HG03175 (cell line): ENCODE measurements at regions not wholly inside any gene's neighbourhood (a gene's known extent, or its start where the extent isn't known, plus 50 kb on each side); places are given as distances from the start of the nearest gene placed in this dataset.

ENCODE experiments used
- ATAC-seq: cut with Tn5 transposase; IDR thresholded peaks from one replicate; pipeline ENCODE4 v1.9.1; 2021; ENCODE audit warnings: mild to moderate bottlenecking, moderate library complexity; ENCODE audit not compliant: unreplicated experiment

DNA sequence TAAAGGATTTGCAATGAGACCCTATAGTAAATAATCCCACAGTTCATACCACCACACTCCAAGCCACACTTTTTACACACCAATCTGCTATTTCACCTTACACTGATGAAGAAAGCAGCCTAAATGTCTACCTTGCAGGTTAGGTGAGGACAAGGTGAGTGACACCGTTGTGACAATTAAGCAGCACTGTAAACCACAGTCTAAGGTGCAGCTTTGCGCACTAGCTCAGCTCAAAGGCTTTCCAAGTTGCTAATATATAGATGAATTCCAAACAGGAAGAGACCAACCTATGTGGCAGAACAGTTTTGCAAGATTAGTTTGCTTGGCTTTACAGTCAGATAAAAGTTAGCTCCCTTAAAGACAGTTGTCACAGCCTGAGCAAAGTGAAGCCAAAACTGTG, 429.5 kb upstream of the MARCKS start:
- ATAC-seq = no peak

DNA sequence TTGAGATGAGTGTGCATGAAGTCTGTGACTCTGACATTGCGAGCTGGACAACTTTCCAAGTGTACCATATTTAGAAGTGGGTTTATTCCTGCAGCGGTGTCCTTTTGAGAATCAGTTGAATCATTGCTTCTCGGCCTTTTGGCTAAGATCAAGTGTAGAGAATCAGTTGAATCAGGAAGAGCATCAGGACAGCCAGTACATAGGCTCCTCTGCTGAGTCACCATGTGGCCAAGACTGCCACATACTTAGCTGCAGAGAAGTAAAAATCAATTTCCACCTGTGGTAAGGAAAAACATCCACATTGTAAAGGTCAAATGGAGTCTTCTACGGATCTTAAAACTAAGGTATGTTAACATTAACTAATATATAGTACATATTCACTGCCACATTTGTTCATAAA, 428.4 kb upstream of the MARCKS start:
- ATAC-seq = no peak

DNA sequence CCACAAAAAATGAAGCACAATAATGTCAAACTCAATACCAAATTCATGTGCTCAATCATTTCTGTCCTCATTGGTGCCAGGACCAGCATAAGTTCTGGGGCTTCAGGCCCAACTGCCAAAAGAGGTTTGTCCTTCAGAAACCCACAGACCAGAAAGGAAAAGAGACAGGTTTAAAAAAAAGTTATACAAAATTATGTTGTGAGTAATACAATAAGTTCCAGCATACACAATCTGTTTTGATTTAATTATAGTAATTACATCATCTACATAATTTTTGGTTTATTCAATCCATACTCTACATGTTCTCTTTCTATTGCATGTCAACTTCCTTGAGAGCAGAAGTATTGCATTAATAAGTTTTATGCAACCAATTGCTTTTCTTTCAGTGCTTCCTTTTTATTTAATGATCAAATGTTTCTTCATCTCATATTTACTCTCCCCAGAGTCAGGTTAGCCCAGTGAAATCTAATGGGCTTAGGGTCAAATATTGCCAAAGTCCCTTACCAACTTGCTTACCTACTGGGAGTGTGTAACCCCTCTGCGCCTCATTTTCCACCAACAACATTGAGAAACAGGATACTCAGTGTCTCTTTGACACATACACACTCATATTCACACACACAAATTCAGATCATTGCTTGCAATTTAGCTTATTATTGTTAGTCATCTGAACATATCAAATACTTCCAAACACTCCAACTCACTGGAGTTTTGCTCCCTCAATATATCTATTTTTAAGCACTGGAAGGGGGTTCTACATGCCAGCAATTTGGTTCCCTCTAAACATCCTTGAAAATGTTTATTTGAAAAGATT, 424.4 kb upstream of the MARCKS start:
- no peak for ATAC-seq

DNA sequence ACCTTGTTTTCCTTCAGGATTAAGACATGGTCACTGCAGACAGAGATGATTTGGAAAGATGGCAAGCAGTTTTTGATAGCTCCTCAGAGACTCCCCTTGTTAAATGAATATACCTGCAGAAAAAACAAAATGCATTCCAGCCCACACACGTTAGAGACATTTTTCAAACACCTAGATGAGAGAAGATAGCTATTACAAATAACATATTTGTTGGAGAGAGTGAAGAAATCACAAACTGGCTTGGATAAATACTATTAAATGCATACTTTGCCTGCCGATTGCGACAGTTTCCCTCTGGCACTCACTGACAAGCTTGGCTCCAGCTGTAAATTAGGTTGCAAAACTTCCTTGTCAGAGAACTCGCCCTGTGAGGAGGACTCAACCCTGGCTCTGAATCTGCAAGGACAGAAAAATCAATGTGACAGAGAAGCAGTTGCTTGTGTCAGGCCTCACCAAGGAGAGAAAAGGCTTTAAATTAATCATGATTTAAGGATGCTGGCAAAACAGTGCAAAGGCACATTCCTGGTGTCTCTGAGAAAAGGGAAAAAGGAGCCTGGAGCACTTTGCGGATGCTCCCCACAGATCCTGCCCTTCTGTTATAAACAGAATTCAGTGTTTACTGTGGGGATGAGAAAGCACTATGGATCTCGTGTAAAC, 423.7 kb upstream of the MARCKS start:
- ATAC-seq = no peak

- ATAC-seq = no peak
Measured at GRCh38 chr6:113434641-113435040, 422.5 kb upstream of the MARCKS start.

GRCh38 chr6:113437566-113437965, 419.6 kb upstream of the MARCKS start:
- no peak for ATAC-seq

DNA sequence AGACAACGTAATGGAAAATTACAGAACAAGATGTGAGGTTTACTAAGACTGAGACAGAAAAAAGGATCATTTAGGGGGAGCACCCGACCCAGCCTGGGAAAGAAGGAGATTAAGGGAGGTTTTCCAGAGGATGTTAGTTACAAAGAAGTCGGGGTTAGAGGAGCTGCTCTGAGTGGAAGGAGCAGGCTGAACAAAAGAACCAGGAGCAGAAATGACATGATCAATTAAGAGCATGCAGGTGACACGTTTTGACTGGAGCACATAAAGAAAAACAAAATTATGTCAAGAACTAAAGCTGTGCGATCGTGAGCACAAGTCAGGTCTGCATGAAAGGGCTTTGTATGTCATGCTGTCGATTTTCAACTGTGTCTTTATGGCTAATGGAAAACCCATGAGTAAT, 417.3 kb upstream of the MARCKS start:
- no peak for ATAC-seq

- ATAC-seq = no peak
Measured at GRCh38 chr6:113442040-113442439, 415.1 kb upstream of the MARCKS start.

DNA sequence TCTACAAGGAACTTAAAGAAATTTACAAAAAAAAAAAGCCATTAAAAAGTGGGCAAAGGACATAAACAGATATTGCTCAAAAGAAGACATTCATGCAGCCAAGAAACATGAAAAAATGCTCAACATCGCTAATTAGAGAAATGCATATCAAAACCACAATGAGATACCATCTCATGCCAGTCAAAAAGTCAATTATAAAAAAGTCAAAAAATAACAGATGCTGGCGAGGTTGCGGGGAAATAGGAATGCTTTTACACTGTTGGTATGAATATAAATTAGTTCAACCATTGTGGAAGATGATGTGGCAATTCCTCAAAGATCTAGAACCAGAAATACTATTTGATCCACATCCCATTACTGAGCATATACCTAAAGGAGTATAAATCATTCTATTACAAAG, 411.9 kb upstream of the MARCKS start:
- no peak for ATAC-seq

- ATAC-seq = no peak
Measured at GRCh38 chr6:113447088-113447831, 409.9 kb upstream of the MARCKS start.

DNA sequence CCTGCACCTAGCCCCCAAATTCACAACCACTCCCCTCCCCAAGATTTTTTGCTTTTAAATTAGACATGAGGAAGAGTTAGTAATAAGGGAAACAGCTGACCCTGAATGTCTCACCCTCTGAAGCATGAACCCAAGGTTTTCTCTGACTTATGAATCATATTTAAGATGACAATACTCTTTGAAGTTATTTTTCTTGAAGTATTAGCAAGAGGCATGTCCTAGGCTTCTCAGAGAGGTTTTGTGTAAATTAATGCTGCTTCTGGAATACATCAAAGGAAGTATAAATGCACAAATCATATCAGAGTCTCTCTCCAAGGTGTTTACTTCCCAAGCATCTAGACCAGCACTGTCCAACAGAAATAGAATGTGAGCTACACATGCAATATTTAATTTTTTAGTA, 408.1 kb upstream of the MARCKS start:
- ATAC-seq = no peak

DNA sequence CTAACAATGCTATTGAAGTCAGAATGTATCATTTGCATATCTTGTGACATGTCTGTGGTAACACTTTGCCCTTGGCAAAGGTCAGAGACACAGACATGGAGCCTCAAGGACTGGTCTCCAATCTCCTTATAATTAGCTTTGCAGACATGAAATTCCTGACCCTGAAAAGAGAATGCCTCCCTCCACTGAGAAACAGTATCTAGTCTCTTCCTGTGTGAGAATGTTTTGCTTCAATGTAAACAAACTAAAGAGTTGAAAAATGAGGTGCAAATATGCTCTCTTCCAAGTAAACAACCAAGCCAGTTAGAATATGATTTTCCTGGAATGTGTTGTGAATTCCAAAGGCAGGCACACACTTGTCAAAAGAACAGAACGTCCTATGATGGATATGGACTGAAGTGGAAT, 407.1 kb upstream of the MARCKS start:
- no peak for ATAC-seq

- ATAC-seq = no peak
Measured at GRCh38 chr6:113451049-113451448, 406.1 kb upstream of the MARCKS start.

GRCh38 chr6:113457198-113457597, 399.9 kb upstream of the MARCKS start:
- ATAC-seq = no peak

DNA sequence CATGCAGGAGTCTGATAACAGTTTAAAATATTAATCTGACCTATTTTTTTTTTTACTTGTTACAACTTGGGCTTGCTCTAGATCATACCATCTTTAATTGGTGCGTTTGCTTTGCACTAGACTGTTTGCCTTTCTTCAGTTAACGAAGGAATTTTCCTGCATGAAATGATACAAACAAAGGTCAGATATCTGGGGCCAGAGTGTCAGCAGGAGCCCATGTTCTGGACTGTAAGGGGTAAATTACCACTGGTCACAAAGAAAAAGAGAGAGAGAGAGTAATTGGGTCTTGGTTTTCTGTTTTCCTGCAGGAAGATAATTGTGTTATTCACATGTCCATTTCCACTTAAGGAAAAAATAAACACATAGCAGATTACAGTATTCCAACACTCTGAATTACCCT, 399.4 kb upstream of the MARCKS start:
- ATAC-seq = no peak

DNA sequence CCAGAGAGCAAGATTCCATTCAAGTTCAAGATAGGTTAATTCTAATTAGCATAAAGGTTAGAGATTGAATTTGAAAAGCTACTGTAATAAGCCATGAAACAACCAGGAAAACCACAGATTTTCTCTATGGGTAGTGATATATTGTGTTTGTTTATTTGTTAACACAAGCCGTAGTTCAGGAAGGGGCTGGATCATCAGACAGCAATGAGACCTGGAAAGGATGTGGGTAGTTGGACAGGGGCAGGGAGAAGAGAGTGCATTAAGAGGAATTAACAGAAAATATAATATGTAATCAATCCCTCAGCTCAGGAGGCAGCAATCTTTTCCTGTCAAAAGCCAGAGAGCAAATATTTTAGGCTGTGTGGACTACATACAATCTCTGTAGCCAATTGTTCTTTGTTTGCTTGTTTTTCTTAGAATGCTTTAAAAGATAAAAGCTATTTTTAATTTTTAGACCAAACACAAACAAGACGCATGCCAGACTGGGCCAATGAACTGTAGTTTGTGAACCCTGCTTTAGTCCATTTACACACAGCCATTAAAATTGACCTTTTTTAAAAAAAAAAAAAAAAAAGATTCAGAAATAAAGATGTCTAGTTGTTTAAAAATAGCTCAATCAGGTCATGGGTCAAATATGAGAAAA, 398.7 kb upstream of the MARCKS start:
- ATAC-seq = no peak

DNA sequence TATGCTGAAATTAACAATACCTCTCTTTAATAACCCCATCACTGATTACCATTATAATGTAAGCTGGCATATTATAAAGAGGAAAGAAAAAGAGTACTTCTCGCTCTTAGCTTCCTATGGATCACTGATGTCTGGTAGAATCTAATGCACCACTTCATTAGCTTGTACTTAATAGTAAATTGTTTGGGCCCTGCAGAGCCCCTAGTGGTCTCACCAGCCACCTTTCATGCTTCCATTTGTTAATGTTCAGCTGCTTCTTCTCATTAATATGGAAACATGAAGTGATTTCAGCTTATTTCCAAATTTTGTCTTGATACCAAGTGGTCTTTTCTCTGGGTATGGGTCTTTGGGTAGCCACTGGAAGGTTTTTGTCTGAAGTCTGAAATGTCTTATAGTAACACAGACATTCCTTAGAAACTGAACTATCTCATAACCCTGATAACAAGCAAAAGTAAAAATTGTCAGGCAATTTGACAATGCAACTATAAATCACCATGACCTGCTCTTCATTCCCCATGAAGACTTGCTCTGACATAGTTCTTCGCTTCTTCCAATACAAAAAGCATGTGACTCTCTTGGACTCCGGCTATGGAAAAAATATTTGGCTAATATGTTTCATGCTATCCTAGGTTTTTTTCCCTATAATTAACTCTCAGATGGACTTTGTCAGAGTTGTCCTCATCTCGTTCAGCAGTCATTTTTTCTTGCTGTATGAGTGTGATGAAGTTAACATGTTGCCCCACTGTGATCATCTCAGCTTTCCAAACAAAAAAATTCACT, 395.8 kb upstream of the MARCKS start:
- ATAC-seq = peak; percentile 46

DNA sequence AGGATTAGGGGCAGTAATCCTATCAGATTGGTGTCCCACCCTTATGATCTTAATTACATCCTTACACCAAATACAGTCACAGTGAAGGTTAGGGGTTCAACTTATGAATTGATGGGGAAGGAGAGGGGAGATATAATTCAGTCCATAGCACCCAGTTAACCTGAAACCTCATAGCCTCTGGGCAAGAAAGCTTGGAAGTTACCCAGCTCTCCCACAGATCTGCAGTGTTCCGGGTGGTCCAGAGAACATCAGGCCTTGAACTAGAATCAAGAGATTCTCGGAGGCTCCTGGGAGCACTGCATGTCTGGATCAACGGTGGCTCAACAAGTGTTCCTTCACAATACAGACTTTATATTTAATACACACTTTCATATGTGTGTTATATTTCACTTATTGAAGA, 392.6 kb upstream of the MARCKS start:
- no peak for ATAC-seq

GRCh38 chr6:113464960-113465359, 392.2 kb upstream of the MARCKS start:
- no peak for ATAC-seq

- no peak for ATAC-seq
Measured at GRCh38 chr6:113466526-113466925, 390.6 kb upstream of the MARCKS start.

- ATAC-seq = no peak
Measured at GRCh38 chr6:113475392-113475791, 381.8 kb upstream of the MARCKS start.
